CD4-positive, alpha-beta T cell treated with Interleukin-17A for 4 hours (primary cell): ENCODE measurements at regions not wholly inside any gene's neighbourhood (a gene's known extent, or its start where the extent isn't known, plus 50 kb on each side); places are given as distances from the start of the nearest gene placed in this dataset.
"Not testable (repeated sequence)": the region's sequence is repeated elsewhere in the genome, so short reads cannot be mapped to it uniquely, and the experiment has no call there.

Source experiments
- DNase-seq: peaks from one replicate; pipeline ENCODE4 v3.0.0-alpha.2; 2020; ENCODE audit warnings: mixed read lengths

- no peak for DNase-seq
These were observed 91.9 kb upstream of the PRR23C start for GRCh38 chr3:139136469-139137202.

- DNase-seq = no peak
These were observed 95.9 kb upstream of the PRR23C start for GRCh38 chr3:139140553-139140952.

GRCh38 chr3:139145980-139146379 is 101.3 kb upstream of the PRR23C start:
- DNase-seq = not testable (repeated sequence)

- DNase-seq = no peak
These were observed 106.8 kb upstream of the PRR23C start for GRCh38 chr3:139151530-139151929.

GRCh38 chr3:139153434-139153833 is 108.7 kb upstream of the PRR23C start:
- DNase-seq = not testable (repeated sequence)

- DNase-seq = no peak
These were observed 112.7 kb upstream of the PRR23C start for GRCh38 chr3:139157161-139157932.

- no peak for DNase-seq
These were observed 114.7 kb upstream of the PRR23C start for GRCh38 chr3:139159356-139159755.

GRCh38 chr3:139173372-139174108 is 128.8 kb upstream of the PRR23C start:
- DNase-seq = no peak

- no peak for DNase-seq
These were observed 135.8 kb upstream of the PRR23C start for GRCh38 chr3:139180489-139180888.

- no peak for DNase-seq
These were observed 137.5 kb upstream of the PRR23C start for GRCh38 chr3:139182143-139182542.

GRCh38 chr3:139182598-139182997 is 137.9 kb upstream of the PRR23C start:
- DNase-seq = no peak

GRCh38 chr3:139185527-139185926 is 140.8 kb upstream of the PRR23C start:
- no peak for DNase-seq

- no peak for DNase-seq
These were observed 142.5 kb upstream of the PRR23C start for GRCh38 chr3:139187154-139187553.

- DNase-seq = no peak
These were observed 143.0 kb upstream of the PRR23C start for GRCh38 chr3:139187648-139188047.

GRCh38 chr3:139189943-139190342 is 145.3 kb upstream of the PRR23C start:
- no peak for DNase-seq

- DNase-seq = not testable (repeated sequence)
These were observed 149.4 kb upstream of the MRPS22 start for GRCh38 chr3:139194421-139194820.

- not testable (repeated sequence) for DNase-seq
These were observed 147.7 kb upstream of the MRPS22 start for GRCh38 chr3:139196146-139196545.

- no peak for DNase-seq
These were observed 146.6 kb upstream of the MRPS22 start for GRCh38 chr3:139197251-139197650.

- DNase-seq = no peak
These were observed 145.6 kb upstream of the MRPS22 start for GRCh38 chr3:139198186-139198585.

- no peak for DNase-seq
These were observed 144.9 kb upstream of the MRPS22 start for GRCh38 chr3:139198929-139199328.

GRCh38 chr3:139199421-139200010 is 144.3 kb upstream of the MRPS22 start:
- no peak for DNase-seq

GRCh38 chr3:139201446-139202225 is 142.2 kb upstream of the MRPS22 start:
- DNase-seq = no peak
